ENCODE measurements at regions not wholly inside any gene's neighbourhood (a gene's known extent, or its start where the extent isn't known, plus 50 kb on each side); places are given as distances from the start of the nearest gene placed in this dataset.
"Not testable (repeated sequence)": the region's sequence is repeated elsewhere in the genome, so short reads cannot be mapped to it uniquely, and the experiment has no call there.

- no peak for DNase-seq
Measured at GRCh38 chr3:159047361-159047760, 245.5 kb downstream of the MFSD1 start.

- not testable (repeated sequence) for DNase-seq
Measured at GRCh38 chr3:159052494-159052893, 250.6 kb downstream of the MFSD1 start.

DNA sequence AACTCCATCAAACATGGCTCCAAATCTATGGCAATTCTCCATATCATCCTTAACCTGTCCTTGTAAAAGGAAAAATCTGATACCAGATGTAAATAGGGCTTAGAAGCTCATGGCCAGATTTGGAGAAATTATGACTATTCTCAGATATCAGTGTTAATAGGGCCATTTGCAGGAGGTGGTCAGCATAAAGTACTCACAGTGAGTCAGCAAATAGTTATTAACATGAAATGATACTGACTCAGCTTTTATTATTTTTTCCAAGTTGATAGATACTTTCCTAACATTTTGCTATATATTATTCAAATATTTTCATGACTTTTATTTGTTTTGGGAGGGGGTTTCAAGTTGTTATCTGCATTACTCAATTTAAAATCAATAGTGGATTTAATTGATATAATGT, 255.8 kb downstream of the MFSD1 start:
- DNase-seq, result no peak

DNA sequence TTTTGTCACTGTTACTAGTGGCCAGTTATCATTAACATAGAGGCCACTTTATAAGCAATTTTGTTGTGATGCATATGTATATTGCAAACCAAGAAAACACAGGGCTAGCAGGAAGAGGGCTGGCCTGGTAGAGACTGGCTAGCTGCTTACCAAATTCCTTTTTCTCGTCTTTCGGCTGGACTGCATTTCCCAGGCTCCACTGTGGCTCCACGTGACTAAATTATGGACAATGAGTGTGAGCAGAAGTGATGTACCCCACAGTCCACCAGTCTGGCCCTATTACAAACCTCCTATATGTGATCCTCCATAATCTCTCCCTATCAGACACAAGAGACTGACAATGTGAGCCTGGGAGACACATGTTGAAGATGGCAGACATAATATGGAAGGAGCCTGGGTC, 257.0 kb downstream of the MFSD1 start:
- DNase-seq, result no peak

DNA sequence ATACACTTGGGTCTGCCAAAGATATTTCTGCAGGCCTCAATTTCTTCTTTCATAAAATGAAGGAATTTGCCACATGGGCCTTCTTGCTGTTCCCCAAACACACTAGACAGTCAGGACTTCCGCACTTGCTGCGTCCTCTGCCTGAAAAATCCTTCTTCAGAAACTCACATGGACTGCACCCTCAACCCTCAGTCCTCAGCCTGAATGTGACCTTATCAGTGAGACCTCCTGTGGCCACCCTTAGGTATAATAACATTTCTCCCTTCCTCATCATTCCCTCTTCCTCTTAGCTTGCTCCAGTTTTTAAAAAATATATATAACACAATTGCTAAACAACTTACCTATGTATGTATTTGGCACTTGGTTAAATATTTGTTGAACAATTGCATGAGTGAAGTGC, 257.5 kb downstream of the MFSD1 start:
- DNase-seq, result no peak

GRCh38 chr3:159062734-159063410, 261.0 kb downstream of the MFSD1 start:
- DNase-seq, result no peak

GRCh38 chr3:159069091-159069490, 267.2 kb downstream of the MFSD1 start, which contains the start of gene IQCJ:
IQCJ (plus strand) TSS chr3:159069319.
- DNase-seq, result no peak

- no peak for DNase-seq
Measured at GRCh38 chr3:159069866-159070425, 268.1 kb downstream of the MFSD1 start.

DNA sequence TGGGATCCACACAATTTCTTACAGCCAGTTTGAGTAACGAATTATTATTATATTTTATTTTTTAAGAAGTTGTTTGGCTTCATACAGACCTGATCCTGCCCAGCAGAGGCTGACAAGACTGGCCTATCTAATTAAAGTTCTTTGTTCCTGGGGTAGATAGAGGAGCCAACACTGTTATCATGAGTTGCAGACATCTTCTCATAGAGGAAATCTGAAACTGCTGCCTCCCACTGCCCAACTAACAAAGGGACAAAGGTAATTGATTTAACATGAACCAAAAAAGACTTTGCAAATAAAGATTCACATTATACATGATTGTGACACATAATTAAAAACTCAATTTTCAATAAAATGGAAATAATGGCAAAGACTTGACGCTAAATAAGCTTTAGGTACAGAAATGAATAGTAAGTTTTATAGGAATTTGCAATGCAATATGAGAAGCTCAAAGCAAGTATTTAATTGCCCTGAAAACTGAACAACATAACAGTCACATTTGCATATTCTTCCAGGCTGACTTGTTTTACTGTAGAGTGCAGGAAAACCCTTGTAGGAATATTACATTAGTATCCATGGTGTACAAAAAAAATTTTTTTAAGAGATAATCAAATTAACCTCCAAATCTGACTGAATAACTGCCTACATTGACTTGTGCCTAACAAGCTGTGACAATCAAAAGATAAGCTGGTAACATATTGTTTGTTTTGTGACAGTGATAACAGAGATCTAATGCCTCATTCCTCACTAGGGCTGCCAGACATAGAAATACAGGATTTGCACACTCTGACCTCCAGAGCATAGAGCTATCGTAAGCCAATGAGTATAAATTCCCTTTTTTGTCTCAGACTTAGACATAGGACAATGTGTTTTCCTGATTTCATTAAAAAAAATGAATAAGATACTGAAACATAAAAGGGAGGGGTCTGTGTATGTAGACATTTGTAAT, 273.2 kb downstream of the MFSD1 start:
- no peak for DNase-seq

DNA sequence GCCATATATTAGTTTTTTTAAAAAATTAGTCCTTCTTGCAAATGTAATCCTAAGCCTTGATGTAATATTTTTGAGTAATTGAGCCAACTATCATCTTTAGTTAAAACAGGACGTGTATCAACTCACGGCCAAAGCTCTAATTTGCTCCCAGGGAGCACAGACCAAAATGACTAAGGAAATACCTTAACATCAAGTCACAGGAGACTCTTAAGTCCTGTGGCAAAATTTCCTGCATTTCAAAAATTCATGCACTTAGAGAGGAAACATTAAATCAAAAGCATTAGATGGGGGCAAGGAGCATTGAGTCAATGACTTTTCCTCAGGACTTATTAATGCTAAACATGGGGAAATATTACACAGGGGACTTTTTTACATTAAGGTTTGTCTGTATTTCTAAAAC, 276.0 kb downstream of the MFSD1 start:
- no peak for DNase-seq

DNA sequence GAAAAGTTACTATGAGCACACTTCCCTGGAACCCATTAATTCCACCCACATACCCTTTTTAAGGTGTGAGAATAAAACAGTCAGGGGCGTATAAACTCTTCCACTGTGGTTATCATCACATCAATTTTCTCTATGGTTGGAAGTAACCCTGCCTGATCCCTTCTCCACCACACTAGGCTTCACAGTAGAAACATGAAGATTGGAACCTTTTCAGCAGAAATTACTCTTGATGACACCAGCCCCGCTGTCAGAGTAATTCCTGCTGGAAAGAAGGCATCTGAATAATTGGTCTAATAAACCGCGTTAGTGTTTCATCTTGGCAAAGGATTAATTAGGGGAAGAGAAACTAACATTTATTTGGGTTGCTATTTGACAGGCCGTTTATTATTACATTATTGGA, 278.4 kb downstream of the MFSD1 start:
- no peak for DNase-seq

DNA sequence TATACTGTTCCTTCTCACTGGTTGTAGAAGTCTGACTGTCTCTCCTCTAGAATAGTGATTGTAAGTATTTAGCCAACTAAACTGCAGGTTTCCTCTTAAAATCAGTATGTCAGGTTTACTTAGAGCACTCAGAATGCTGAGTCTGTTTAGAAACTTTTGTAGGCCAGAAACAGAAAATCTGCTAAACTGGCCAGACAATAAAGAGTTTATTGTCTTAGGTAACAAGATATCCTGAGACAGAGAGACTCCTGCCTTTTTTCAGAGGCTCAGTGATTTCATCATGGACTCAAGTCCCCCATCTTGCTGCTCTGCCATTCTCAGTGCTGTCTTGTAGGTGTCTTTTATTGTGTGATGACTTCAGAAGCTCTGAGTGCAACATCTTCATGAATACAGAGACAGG, 279.0 kb downstream of the MFSD1 start:
- no peak for DNase-seq

DNA sequence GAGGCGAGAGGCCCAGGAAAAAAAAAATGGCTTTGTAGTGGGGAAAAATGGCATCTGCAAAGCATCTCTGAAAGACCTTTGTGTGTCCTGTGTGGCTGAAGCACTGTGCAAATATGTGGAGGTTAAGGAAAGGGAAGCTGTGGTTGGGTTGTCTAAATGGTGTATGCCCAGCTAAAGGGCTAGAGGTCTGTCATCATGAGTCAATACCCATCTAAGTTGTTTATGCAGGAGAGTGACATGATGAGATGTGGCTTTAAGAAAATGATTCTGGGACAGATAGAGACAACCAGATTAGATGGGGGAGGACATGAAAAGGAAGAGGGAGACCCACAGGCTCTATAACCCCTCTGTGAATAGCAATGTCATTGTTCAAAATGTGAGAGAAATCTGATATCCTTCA, 280.7 kb downstream of the MFSD1 start:
- peak in 1 of 2 donors; percentile 35 for DNase-seq

- no peak for DNase-seq
Measured at GRCh38 chr3:159091936-159092335, 290.1 kb downstream of the MFSD1 start.

DNA sequence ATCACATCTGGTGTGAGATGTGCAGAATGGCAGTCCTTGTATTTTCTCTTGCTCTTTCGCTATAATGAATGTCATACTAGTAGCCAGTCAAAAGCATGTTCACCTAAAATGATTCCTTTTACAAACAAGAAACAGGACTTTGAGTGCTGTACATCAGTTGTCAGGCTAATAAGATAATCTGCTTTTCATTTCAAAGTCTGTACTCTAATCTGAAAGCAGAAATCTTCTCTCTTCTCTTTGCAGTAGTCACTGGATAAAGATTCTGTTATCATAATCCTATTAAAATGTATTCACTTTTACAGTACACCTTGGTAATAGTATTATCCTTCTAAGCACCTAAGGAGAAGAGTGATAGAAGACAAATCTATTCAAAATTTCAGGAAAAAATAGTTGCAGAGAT, 300.1 kb downstream of the MFSD1 start:
- DNase-seq, result no peak

DNA sequence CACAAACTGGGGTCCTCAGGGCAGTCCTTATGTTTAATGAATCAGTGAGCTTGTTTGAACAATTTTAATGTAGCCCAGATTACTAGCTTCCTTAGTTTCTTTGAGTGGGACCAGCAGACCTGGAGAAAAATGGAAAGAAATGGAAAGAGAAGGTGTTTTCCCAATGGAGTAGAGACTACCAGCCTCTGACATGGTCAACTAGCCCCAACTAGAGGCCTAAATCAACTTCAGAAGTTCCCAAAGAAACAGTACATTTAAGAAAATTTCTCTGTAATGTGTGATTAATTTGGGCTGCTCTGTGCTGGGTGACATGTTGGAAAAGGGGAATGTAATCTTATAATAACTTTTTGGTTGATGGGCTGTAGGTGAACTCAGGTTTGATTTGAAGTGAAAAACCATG, 310.9 kb downstream of the MFSD1 start:
- DNase-seq, result no peak

DNA sequence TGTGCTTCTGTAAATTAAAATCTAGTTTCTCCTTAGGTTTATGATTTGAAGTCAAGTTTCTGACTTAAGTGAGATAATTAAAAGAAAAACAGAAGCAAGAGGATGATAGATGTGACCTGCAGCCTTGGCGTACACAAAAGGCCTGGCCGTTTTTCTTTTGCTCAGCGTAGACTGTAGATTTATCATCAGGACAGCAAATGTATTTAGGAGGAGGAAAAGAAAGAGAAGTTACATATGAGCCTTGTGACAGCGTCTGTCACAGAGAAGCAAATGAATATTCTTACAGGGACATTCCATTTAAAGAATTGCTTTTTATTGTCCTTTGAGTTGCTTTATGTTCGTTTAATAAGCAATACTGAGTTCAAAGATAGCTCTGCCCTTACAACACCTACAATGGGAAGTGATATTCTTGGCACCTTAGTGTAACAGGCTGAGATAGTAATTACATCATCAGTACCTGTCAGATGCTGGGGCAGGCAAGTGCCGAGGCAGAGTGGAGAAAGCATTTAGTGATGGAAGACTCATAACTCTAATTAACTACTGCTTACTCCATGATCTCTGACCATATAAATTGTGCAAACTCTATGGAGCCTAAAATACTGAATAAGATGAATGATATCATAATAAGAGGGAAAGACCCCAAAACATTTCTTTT, 311.5 kb downstream of the MFSD1 start:
- no peak for DNase-seq

DNA sequence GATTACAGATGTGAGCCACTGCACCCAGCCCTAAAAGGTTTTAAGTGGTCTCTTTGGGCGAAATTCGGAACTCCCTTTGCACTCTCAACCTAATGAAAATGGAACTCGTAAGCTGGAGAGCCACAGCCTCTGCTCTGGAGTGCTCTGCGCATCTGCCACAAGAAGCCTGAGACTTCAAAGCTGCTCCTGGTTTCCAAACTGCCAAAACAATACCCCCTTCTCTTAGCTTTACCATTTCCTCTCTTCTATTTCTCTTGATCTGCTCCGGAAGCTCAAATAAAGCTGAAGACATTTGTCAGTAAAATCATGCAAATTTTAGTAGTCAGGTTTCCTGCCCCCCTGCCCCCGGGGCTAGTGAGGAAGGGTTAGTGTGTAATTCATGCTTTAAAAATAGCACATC, 312.7 kb downstream of the MFSD1 start:
- peak in 1 of 2 donors; percentile 88 for DNase-seq

DNA sequence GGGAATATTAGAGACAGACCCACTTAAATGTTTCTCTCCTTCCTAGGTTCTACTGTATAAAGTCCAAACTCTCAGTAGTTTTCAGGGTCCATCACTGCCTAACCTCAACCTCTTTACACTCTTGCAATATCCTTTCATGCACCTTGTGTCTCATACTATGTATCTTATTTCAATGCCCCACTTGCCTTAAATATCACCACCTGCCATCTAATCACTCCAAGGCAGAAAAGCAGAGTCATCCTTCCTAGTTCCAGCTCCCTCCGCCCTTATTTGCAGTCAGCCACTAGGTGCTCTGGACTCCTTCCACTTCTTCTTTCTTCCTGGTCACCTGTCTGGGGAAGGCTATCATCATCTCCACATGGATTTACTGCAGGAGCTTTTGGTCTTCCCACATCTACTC, 322.0 kb downstream of the MFSD1 start:
- no peak for DNase-seq

- peak in 1 of 2 donors; percentile 32 for DNase-seq
Measured at GRCh38 chr3:159126261-159127020, 324.6 kb downstream of the MFSD1 start.

DNA sequence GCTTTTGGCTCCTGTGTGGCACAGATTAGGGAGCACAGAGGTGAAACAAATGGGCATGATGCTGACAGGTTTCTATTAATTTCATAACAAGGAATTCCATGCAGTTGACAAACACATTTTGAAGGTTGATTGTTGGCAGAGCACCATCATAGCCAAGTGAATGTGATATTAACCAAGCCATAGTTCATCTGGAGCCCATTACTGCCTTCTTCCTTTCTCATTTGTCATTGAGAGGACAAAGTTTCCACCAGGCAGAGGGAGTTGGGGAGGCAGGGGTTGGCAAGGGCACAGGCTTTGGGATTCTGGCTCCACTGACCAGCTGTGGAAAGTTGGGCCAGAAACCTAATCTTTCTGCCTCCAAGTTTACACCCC, 325.2 kb downstream of the MFSD1 start:
- DNase-seq, result no peak

- peak in 1 of 2 donors; percentile 85 for DNase-seq
Measured at GRCh38 chr3:159128628-159129027, 326.8 kb downstream of the MFSD1 start.

- DNase-seq, result no peak
Measured at GRCh38 chr3:159130108-159130507, 328.3 kb downstream of the MFSD1 start.
